Myocyte (in vitro differentiated cells): ENCODE measurements at regions not wholly inside any gene's neighbourhood (a gene's known extent, or its start where the extent isn't known, plus 50 kb on each side); places are given as distances from the start of the nearest gene placed in this dataset.
"Not testable (repeated sequence)": the region's sequence is repeated elsewhere in the genome, so short reads cannot be mapped to it uniquely, and the experiment has no call there.

Experiments
- DNase-seq: peaks from one replicate; pipeline ENCODE4 v3.0.0-alpha.2; 2012; ENCODE audit warnings: low read depth

DNA sequence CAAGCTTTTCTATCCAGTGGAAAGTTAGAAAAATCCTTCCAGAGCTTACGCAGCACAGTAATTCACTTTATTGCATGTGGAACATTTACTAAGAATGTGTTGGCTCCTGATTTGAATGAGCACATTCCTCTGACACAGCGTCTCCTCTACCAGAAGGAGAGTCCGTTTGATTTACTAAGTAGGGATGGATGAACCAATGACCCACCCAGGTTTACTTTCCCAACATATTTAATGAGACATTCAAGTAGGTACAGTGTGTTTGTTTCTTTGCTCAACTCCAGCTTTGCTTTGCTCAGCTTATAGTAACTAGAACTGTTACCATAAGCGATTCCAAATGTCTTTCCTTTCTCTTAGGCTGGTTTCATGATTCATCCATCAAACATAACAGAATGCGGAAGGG is 161.7 kb downstream of the SMARCA1 start:
- no peak for DNase-seq

DNA sequence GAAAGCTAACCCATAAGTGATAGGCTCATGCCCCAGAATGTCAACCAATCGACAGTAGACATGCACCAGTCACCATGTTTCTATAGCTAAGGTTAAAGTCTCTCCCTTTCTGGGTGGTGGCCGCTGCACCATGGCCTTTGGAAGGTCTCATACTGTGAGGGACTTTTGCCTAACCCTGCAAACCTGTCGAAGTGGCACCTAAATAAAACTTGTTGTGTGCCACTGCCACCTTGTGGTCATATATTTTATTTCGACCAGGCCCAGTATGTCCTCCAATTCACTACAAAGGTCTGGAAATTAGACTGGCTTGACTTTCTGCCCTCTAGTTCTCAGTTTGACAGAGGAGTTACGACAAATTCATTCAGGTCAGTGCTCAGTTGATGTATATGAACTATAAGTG is 163.1 kb downstream of the SMARCA1 start:
- peak; percentile 30 for DNase-seq

DNA sequence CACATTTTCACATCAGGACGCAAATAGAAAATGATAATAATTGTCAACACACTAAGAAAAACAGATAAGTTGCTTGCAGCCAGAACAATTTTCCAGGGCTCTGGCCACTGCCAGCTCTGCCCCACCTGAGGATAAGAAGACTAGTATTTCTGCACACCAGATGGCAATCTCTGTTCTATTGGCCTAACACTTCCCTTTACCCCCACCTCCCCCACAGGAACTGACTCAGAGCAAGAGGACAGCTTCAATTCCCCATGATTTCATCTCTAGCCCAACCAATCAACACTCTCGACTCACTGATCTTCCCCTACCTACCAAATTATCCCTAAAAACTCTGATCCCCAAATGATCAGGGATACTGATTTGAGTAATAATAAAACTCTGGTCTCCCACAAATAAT is 164.0 kb downstream of the SMARCA1 start:
- no peak for DNase-seq

DNA sequence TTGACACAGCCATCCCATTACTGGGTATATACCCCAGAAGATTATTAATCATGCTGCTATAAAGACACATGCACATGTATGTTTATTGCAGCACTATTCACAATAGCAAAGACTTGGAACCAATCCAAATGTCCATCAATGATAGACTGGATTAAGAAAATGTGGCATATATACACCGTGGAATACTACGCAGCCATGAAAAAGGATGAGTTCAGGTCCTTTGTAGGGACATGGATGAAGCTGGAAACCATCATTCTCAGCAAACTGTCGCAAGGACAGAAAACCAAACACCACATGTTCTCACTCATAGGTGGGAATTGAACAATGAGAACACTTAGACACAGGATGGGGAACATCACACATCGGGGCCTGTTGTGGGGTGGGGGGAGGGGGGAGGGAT is 165.9 kb downstream of the SMARCA1 start:
- not testable (repeated sequence) for DNase-seq

DNA sequence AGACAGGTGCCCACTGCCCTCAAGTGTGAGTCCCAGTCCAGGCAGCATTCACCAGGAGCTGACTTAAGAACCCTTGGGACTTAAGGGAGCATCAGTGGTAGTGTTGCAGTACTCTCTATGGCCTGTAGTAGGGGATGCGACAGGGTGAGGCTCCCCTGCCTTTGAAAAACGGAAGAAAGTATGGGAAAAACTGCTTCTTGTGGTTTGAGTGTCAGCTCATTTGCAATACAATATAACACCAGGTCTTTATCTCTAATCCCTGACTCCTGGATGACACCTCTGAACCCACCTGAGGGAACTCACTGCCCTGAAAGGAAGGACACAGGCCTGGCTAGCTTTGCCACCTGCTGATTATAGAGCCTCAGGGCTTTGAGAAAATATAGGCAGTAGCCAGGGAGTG is 176.0 kb downstream of the SMARCA1 start:
- DNase-seq: no peak

DNA sequence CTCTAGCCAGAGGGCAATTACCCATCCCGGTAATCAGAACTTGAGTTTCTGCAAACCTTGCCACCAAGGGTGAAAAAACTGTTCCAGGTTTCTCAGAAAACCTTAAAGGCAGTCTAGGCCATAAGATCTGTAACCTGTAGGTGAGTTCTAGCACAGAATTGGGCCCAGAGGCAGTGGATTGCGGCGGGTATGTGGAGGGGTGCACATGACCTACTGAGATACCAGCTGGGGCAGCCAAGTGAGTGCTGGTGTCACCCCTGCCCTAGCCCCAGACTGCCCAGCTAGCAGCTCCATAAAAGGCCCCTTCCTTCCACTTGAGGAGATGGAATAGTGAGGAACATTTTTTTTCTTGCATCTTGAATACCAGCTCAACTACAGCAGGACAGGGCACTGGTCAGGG is 176.7 kb downstream of the SMARCA1 start:
- no peak for DNase-seq

DNA sequence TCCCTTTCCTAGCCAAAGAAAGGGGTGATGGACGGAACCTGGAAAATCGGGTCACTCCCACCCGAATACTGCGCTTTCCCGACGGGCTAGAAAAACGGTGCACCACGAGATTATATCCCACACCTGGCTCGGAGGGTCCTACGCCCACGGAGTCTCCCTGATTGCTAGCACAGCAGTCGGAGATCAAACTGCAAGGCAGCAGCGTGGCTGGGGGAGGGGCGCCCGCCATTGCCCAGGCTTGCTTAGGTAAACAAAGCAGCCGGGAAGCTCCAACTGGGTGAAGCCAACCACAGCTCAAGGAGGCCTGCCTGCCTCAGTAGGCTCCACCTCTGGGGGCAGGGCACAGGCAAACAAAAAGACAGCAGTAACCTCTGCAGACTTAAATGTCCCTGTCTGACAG is 186.0 kb downstream of the SMARCA1 start:
- DNase-seq: not testable (repeated sequence)

DNA sequence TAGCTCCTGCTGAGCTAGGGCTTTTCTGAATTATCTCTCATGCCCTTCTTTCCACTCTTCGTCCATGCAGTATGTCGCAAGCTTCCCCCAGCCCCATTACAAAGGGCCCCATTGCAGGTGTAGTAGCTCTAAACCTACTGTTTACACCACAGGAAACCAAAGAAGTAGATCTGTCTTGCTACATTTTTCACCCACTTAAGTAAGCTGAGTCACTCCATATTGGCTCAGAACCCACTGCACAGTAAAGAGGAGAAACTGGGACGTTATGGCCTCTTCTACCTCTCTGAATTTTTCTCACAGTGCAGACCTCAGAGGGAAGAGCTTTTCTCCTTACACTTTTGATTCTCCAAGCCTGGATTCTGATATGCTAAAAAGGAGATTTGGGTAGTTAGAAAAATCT is 200.2 kb downstream of the SMARCA1 start:
- no peak for DNase-seq

DNA sequence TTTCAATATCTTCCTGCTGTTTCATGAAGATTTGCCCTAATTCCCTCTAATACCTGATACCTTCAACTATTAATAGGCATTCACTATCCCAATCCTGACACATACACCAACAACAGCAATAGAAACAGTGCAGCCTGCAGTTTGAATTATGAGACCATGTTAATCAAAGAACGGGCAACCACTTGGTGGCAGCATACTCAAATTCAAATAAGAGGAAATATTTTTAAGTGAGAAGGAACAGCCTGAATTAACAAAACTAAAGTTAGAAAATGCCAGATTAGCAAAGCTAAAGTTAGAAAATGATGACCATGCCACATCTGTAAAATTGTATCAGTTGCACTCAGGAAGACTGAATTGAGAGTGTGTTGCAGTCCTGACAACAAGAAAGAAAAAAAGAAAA is 204.9 kb downstream of the SMARCA1 start:
- DNase-seq: peak; percentile 23

DNA sequence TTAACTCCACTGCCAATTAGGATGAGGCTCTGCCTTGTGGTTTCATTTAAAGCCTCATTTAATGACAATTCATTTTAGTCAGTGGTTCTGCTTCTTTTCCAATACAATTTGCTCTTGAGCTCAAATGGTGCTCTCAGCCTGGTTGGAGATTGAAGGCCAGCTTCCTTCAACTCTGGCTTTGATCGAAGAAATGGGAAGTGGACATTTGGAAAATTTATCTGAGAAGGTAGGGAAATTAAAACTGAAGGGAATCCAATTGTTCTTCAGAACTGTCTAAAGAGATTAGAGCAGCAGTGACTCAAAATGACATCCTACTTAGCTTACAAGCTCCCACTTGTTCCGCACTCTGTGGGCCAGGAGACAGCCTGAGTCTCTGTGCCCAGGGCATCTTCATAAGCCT is 206.8 kb downstream of the SMARCA1 start:
- DNase-seq: no peak

DNA sequence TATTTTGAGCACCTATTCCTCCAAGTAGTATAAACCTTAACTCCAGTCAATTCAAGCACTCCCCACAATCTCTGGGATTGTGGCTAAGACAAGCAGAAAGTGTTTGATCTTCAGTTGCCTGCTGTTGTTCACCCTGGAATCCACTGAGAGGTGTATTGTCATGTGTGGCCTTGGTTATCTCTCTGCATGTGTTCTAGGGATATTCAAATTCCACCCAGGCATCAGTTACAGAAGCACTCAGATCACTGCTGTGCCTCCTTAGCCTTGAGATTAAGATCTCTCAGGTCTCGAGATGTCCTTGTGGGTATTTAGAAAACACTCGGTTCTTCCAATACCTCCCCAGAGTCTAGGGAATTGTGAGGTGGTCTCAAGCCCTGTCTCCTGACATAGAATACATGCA is 213.3 kb downstream of the SMARCA1 start:
- no peak for DNase-seq

DNA sequence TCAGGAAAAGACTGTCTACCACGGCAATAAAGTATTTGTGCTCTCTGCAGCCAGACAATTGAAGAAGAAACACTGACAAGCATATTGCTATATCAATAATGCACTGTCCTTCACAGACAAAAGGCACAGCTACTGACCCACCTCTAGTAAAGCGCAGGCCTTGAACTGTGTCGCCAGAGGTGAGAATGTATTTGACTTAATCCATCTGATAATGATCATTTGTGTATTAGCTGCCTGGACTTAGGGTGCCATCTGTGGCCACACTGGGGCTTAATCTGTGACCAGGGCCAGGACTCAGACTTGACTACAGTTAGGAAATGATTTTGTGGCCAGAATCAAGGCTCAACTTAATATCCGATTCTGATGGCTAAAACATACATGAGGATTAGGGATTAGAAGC is 260.4 kb downstream of the SMARCA1 start:
- DNase-seq: no peak

DNA sequence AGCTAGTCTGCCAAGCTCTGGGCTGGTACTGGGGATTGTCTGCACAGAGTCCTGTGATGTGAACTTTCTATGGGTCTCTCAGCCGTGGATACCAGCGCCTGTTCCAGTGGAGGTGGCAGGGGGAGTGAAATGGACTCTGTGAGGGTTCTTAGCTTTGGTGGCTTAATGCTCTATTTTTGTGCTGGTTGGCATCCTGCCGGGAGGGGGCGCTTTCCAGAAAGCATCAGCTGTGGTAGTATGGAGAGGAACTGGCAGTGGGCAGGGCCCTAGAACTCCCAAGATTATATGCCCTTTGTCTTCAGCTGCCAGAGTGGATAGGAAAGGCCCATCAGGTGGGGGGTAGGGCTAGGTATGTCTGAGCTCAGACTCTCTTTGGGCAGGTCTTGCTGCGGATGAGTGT is 267.8 kb downstream of the SMARCA1 start:
- DNase-seq: not testable (repeated sequence)

DNA sequence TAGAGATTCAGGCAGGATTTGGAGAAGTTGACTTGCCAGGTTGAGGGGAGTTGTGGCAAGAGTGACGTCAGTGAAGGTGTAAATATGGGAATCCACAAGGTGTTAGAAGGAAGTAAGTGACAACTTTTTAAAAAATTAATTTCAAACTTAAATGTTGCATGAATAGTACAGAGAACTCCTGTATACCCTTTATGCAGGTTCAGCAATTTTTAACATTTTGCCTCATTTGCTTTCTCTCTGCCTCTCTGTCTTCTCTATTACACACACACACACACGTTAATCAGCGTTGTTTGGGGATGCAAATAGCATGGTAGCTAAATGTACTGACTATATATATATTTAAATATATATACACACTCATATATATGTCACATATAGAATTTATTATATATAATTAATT is 273.7 kb downstream of the SMARCA1 start:
- DNase-seq: no peak

DNA sequence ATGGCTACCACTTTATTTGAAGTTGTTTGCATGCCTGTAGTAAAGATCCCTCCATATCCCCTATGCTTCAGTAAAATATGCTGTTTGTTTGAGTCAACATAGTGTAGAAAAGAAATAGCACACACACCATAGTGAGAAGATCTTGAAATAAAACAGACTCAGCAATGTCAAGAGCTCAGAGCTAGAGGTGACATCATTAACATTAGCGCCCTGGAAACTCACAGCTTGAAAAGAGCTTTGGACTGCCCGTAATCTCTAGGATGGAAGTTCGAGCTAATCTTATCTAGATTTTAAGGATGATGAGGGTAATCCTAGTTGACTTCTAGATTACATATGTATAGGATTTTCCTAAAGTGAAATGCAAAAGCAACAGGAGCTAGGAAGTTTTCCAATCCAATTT is 275.6 kb downstream of the SMARCA1 start:
- DNase-seq: no peak

DNA sequence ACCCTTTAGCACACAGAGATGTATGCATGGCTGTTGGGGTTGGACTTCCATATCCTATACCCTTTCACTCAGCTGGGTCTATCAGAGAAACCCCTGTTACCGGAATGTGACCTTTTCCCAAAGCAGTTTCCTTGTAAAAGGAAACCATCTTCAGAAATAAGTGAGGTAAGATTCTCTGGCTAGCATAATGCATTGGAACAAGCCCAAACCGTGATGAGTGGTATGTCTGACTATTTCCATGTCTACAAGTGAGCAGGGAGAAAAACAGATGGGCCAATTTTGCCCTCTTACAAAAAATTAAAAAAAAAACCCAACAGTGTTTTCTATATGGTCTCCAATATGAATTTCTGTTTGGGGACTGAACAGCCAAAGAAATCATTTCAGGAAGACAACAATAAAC is 283.9 kb downstream of the SMARCA1 start:
- no peak for DNase-seq

DNA sequence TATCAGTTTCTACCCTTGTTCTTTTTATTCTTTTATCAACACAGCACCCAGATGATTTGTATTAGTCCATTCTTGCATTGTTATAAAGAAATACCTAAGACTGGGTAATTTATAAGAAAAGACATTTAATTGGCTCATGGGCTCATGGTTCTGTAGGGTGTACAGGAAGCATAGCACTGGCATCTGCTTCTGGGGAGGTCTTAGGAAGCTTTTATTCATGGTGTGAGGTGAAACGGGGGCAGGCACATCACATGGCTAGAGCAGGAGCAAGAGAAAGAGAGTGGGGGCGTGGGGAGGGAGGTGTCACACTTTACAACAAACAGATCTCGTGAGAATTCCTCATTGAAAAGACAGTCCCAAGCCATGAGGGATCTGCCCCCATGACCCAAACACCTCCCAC is 285.3 kb downstream of the SMARCA1 start:
- DNase-seq: no peak

DNA sequence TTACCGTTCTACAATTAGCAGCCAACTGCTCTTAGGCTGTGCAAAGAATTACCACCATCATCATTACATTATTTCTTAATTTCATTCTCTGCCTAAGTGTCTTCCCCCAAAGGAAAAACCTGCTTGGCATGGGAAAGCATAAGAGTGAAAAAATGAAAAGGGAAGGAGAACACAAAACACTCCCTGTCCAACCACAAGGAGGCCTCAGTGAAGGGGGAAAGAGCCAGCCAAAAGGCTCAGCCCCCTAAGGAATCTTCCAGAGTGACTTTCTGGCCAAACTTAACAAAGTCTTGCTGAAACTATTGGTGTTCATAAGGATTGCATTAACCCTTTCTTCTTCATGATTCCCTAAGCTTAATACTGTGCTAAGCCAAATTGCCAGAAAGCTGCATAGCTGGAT is 287.4 kb downstream of the SMARCA1 start:
- no peak for DNase-seq

DNA sequence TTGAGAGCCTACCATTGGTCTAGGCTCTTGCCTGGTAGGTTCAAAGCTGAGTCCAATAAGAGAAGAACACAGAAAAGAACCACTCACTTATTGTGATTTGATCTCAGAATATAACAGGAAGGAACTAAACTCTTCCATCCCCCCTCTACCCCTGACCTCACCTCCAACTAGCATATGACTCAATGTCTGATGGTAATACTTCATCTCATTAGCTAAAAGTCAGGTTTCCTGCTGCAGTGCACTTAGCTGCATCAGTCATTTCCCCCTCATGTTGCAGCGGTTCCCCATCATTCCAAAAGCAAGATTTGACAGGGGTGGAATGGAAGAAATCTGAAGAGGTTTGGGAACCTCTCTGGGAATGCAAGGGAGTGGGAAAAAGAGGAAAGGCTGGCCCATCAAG is 289.5 kb downstream of the SMARCA1 start:
- DNase-seq: no peak

DNA sequence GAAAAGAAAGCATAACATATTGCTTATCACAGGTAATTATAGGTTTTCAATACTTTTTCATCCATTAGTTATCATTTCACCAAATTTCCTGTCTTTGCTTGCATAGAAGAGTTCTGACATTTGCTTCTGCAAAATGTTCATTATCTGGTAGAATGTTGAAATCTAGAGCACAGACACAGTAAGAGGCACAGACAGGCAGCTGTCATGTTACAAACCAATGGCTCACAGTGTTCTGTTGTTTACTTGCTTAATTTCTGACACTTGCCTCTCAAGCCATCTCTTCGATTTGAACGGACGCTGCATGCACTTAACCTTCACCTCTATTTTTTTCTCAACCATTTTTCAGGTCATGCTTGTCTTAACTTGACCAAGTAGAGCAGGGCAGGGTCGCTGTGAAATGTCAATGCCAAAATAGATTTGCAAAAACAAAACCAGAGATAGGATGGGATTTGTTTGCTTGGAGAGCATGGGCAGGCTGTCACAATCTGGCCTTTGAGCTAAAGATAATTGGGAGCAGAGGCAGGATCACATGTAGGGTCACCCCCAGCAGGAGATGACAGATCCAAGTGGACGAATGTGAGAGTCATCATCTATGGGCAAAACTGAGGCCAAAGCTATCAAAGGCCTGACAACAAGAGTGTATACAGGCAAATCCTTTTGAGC is 292.3 kb downstream of the SMARCA1 start:
- DNase-seq: no peak

DNA sequence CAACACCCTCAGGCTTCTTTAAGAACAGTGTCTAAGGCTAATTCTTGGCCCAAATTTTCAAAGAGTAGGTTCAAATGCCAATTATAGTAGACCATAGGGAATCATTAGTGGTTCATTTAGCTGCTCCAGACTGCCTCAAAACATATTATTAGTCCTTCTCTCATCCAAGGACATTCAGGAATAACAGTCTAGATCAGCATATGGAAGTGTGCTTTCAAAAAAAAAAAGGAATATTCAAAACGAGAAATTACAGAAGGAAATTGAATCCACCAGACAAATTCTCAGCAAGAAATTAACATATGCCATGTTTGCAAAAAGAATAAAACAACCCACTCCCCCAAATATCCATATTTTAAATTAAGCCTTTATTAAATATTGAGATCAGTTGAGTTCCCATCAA is 293.1 kb downstream of the SMARCA1 start:
- no peak for DNase-seq

DNA sequence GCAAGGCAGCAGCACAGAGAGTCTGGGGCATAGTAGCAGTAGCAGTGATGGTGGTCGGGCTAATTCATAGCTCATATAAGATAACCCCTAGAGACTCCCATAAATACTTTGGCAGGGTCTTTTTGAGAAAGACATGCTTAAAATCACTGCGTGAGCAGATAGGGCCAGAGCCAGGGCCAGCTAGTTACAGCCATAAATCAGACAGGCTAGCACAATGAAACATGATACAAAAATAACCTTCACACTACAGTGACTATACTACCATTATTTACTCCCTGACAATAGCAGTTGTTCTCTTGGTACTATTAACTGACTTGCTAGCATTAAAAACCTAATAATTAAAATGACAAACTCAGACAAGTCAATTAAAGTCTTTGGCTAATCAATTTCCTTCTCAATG is 295.9 kb downstream of the SMARCA1 start:
- DNase-seq: no peak

DNA sequence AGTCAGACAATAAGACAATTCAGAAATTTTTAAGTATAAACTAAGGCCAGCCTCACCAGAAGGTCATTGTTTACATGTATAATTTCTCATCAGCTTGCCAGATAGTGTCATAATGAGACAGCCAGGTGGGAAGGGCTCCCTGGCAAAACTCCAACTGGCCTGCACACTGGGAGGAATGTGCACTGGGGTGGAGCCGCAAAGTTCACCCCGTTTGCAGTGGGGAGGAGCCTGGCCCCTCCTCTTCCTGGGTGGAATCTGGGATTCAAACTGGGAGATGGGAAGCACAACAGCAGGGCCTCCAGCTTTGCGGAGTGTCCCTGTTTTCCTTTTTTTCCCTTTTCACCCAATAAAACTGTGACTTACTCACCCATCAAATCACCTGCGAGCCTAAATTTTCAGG is 329.9 kb downstream of the SMARCA1 start:
- DNase-seq: no peak

DNA sequence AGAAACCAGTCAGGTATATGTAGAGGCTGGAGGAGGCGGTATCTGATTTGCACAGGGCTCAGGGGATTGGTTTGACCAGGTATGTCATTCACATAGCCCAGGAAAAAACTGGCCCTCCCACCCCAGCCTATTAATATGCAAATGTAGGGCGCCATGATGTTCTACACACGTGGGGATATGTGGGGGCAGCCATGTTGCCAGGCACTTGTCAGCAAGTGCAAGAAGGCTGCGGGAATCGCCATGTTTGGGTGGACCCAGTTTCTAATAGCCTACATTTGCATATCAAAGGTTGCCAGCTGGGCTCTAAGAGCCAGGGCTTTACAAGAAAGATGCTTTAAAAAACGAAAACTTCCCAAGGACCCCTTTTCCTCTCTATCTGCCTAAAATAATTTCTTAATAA is 335.1 kb downstream of the SMARCA1 start:
- DNase-seq: no peak
